NCI-H1092 treated with DMSO at 0.1 percent for 48 hours (cell line): ENCODE measurements at regions not wholly inside any gene's neighbourhood (a gene's known extent, or its start where the extent isn't known, plus 50 kb on each side); places are given as distances from the start of the nearest gene placed in this dataset.
A peak's percentile ranks its signal among the peaks of the same experiment; 100 is the strongest.

Experiments
- DNase-seq: peaks from one replicate; lab custom pipeline; 2025; lab: John Stamatoyannopoulos, UW

GRCh38 chr1:29706936-29707335 is 470.6 kb downstream of the PTPRU start:
- peak; percentile 95 for DNase-seq

GRCh38 chr1:29704430-29704829 is 468.1 kb downstream of the PTPRU start:
- no peak for DNase-seq

GRCh38 chr1:29703596-29704370 is 467.5 kb downstream of the PTPRU start:
- DNase-seq = peak; percentile 69

DNA sequence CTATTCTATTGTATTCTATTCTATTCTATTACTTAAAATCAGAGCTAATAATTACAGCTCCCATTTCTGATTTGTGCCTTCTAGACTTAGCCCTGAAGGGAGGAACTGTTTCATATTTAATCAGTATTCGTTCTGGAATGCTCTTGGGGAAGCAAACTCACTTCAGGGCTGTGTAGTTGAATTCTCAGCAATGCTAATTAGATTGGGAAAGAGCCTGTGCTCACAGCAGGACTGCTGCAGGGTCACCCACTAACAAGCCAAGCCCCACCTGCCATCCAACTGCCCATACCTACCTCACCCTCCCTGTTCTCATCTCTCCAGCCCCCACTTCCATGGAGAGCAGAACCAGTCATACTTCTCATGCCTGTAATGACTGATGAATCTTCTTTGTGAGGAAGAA is 464.2 kb downstream of the PTPRU start:
- no peak for DNase-seq

DNA sequence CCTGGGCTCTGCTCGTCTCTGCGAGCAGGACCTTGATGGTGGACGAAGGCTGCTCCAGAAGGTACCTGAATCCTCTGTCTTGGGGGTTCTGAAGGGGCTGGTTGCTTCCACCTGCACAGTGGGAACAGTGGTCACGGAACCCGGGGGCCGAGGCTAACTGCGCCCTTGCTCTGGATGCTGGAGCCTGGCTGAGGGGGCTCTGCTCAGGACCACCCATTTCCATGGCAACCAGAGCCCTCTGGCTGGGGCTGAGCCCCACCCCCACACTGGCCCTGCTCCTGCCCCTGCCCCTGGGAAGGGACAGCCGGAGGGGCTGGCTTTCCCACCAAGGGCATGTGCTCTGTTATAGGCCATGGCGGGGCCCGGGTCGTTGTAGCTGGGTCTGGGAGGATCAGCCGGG is 462.3 kb downstream of the PTPRU start:
- no peak for DNase-seq

GRCh38 chr1:29698033-29698432 is 461.7 kb downstream of the PTPRU start:
- DNase-seq = no peak

DNA sequence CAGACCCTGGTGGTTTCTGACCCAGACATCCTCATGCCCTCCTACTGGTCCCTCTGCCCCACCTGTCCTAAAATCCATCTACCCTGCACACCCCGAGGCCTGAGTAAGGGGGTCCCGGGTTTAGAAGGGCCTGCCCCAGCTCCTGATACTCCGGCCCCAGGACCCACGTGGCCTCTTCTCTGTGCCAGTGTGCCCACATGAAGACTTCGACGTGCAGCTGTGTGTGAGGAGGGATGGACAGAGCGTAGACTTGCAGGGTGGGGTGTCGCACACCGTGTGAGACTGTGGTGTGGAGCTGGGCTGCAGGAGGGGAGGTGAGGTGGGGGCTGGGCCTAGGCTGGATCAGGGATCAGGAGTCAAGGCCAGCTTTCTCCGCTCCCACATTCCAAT is 461.1 kb downstream of the PTPRU start:
- no peak for DNase-seq

GRCh38 chr1:29696656-29697390 is 460.5 kb downstream of the PTPRU start:
- no peak for DNase-seq

DNA sequence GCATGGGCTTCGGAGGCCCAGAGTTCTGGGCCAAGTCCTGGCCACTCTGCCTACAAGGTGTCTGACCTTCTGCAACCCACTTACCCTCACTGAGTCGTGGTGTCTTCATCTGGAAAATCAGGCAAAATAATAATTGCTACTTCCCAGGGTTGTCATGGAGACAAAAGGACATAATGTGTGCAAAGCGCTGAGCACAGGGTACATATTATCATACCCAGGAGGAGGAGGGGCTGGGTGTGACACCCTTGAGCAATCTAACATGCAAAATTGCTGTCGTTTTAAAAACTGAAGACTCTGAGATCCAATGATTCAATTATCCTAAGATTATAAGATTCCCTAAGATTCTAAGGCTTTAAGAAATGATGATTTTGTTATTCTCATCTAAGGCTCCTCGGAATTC is 459.5 kb downstream of the PTPRU start:
- no peak for DNase-seq

DNA sequence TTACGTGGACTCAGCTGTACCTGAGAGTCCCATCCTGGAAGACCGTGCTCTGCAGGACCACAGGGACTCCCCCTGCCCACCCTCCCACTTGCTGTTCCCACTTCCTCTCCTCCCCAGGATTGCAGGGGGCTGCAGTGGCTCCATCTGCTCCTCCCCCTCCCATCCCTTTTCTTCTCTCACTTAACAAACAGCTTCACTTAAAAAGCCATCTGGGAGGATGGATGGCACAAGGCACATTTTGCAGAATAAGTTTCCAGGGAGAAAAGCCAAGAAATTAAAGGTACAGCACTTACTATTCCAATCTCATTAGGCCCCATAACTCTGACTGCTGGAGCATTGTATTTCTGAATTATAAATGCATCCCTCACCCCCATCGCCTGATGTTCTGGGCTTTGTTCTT is 458.7 kb downstream of the PTPRU start:
- DNase-seq = no peak

DNA sequence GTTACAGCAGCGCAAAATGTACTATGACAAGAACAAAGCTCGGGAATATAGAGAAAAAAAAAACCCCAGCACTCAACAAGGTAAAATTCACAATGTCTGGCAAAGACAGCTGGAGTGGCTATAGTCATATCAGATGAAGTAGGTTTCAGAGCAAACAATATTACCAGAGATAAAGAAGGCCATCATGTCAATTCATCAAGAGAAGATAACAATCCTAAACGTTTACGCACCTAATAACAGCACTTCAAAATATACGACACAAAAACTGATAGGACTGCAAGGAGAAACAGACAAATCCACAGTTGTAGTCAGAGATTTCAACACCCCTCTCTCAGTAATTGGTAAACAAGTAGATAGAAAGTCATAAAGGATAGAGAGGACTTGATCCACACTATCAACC is 455.2 kb downstream of the PTPRU start:
- peak; percentile 42 for DNase-seq

DNA sequence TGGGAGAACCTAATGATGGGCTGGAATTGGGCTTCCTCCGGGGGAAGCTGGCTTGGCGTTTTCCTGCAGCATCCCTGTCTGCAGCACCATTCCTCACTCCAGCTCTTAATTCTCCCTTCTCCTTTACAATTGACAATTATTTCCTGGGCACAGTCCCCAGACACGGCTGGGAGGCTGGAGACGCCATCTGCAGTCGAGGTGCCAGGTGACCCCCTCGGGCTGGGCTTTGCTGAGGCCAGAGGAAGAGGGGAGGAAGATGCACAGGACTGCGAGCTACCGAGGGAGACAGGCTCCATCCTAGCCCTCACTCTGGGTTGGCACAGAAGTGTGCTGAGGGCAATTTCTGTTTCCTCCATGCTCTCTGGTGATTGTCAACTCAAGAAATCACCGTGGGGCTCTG is 453.8 kb downstream of the PTPRU start:
- peak; percentile 10 for DNase-seq

DNA sequence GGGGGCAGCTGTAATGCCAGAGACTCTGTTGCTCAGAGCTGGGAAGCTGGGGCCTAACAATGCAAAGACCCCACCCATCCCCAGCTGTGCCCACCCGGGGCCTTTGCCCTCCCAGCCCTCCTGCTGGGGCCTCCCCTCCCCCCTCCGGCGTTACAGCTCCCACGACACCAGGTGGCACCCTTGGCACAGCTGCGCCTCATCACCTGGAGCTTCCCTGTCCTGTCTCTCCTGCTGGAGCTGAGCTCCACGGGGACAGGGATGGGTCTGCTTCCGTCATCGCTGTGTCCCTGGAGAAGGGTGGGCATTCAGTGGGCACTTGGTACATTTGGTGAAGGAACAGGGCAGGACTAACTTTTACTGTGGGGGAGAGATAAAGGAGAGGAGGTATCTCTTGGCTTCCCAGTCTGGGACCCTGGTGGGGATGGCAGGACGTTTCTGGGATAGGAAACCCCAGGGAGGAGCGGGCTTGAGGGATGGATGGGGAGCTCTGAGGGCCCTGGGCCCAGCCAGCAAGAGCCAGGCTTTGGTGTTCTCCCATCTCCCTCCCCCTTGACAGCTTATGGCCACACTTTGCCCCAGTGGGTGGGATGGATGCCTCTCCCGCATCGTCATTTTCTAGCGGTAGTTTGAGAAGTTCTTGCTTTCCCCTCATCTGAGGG is 453.2 kb downstream of the PTPRU start:
- DNase-seq = no peak

- DNase-seq = no peak
Measured at GRCh38 chr1:29688471-29689365, 452.4 kb downstream of the PTPRU start.

- DNase-seq = no peak
Measured at GRCh38 chr1:29687601-29688244, 451.4 kb downstream of the PTPRU start.

GRCh38 chr1:29687166-29687565 is 450.8 kb downstream of the PTPRU start:
- DNase-seq = no peak

DNA sequence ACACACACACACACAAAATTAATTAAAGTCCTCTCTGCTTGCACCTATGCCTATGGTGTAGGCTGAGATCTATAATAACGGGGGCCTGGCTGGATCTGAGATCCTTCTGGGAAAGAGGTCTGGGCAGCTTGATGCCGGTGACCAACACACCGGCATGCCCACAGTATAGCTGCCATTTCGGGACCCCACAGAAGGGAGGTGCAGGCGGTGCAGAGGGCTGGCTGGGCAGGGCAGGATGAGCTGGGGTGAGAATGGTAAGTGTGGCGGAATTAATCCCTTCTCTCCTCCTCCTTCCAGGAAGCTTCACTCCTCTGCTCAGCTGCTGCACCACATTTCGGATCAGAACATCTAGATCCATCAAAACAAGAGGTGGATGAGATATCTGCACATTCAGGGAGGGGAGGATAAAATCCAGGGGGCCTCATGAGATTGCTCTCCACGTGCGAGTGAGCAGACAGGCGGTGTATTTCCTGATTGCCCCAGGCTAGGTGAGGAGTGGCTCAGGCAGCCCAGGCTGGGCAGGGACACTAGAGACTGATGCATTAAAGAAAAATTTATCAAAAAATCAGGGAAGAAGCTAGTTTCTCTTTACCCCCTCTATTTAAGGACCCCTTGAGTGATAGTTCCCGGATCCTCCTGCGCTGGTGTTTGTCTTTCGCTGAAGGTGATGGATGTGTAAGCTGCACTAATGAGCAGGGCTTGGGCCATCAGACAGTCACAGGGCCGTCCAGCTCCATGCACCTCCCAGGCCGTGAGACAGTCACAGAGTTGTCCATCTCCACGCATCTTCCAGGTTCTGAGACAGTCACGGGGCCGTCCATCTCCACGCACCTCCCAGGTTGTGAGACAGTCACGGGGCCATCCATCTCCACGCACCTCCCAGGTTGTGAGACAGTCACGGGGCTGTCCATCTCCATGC is 449.9 kb downstream of the PTPRU start:
- no peak for DNase-seq

DNA sequence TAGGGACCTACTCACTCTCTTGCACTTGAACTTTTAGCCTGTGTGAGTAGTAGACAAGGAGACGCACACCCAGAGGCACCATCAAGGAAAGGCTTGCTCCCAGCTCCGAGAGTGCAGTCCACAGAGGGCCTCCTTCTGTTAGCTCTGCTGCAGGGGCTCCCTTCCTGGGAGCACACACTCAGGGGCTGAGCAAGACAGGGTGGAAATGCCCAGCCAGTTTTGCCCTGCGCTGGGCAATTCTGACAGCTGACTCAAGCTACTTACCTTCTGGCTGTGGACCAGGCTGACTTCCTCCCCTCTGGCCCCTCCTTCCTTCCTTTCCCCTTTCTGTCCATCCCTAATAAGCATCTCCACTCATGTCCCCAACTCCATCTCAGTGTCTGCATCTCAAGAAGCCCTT is 449.1 kb downstream of the PTPRU start:
- no peak for DNase-seq

DNA sequence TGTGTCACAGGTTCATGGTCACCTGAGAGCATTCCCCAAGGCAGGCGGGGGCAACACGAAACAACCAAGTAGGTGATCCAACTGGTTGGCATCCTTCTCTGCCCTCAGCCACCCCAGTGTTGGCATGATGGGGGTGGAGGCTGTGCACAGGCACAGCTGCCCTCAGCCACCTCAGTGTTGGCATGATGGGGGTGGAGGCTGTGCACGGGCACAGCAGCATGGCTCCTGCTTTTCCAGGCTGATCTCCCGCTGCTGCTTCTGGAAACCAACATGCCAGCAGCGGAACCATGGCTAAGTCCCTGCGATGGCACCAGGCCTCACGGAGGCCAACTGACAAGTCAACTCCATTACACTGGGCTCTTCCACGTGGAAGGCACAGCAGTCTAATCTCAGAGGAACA is 447.8 kb downstream of the PTPRU start:
- DNase-seq = no peak

GRCh38 chr1:29683472-29683871 is 447.1 kb downstream of the PTPRU start:
- no peak for DNase-seq

DNA sequence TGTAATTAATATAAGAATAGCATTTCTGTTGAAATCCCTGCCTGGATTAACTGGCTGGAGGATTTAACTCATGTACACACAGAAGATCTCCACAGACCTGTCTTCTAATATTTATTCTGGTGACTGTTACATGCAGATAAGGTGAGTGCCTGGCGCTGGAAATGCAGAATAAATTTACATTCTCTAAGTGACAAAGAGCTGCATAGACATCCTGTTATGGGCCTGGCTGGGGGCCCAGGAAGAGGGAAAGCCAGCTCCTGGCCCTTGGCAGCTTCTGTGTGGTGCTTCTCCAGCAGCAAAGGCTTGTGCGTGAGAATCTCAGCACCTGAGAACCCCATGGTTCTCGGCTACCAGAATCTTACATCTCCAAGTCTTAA is 446.6 kb downstream of the PTPRU start:
- DNase-seq = peak; percentile 89
